Mesenchymal stem cell (in vitro differentiated cells and primary cell): ENCODE measurements at regions not wholly inside any gene's neighbourhood (a gene's known extent, or its start where the extent isn't known, plus 50 kb on each side); places are given as distances from the start of the nearest gene placed in this dataset.

Source experiments
- DNase-seq: peaks from one replicate; pipeline ENCODE4 v3.0.0-alpha.2; 2013
- H2AFZ ChIP-seq: one replicate; pipeline ENCODE4 v1.6.1; 2013; ENCODE audit warnings: low read depth, mild to moderate bottlenecking, control low read depth, inconsistent platforms, low read length, moderate library complexity
- H2AK5ac ChIP-seq: 2 replicates; pipeline ENCODE4 v1.6.1; 2013; ENCODE audit warnings: low read length, moderate library complexity, mild to moderate bottlenecking, inconsistent platforms; ENCODE audit not compliant: severe bottlenecking
- H2BK120ac ChIP-seq: one replicate; pipeline ENCODE4 v1.6.1; 2013; ENCODE audit warnings: low read depth, mild to moderate bottlenecking, inconsistent platforms, low read length, moderate library complexity
- H2BK12ac ChIP-seq, 2 experiments: one replicate each; pipeline ENCODE4 v1.6.1; 2013; ENCODE audit warnings: inconsistent platforms in 2 of 2, low read length in 2 of 2, mild to moderate bottlenecking in 2 of 2, moderate library complexity in 2 of 2, control low read depth in 1 of 2
- H2BK15ac ChIP-seq: one replicate; pipeline ENCODE4 v1.6.1; 2013; ENCODE audit warnings: mild to moderate bottlenecking, low read depth, inconsistent platforms; ENCODE audit not compliant: poor library complexity, severe bottlenecking
- H2BK5ac ChIP-seq: 2 replicates; pipeline ENCODE4 v1.6.1; 2013; ENCODE audit warnings: low read depth, mild to moderate bottlenecking, low read length, control low read depth, inconsistent platforms; ENCODE audit not compliant: poor library complexity, severe bottlenecking
- H3K14ac ChIP-seq, 2 experiments: one replicate each; pipeline ENCODE4 v1.6.1; 2013; ENCODE audit warnings: inconsistent platforms in 2 of 2, low read length in 2 of 2, control low read depth in 1 of 2, mild to moderate bottlenecking in 1 of 2, moderate library complexity in 1 of 2
- H3K18ac ChIP-seq, 2 experiments: one replicate each; pipeline ENCODE4 v1.6.1; 2013; ENCODE audit warnings: inconsistent platforms in 2 of 2, low read length in 2 of 2, control low read depth in 1 of 2, low read depth in 1 of 2, mild to moderate bottlenecking in 1 of 2
- H3K23ac ChIP-seq, 2 experiments: one replicate each; pipeline ENCODE4 v1.6.1; 2013; ENCODE audit warnings: inconsistent platforms in 2 of 2, low read length in 2 of 2, mild to moderate bottlenecking in 2 of 2, moderate library complexity in 2 of 2, control low read depth in 1 of 2
- H3K27ac ChIP-seq: 2 replicates; pipeline ENCODE4 v1.5.1; 2013; ENCODE audit warnings: mild to moderate bottlenecking, moderate library complexity, low read length, control low read depth, inconsistent platforms; ENCODE audit not compliant: poor library complexity, severe bottlenecking
- H3K27me3 ChIP-seq, 2 experiments: 2 replicates each; pipeline versions ENCODE4 v1.6.1 to v1.7.0; 2013; ENCODE audit warnings: low read length in 2 of 2, mild to moderate bottlenecking in 2 of 2, moderate library complexity in 2 of 2, control low read depth in 1 of 2, inconsistent platforms in 1 of 2; ENCODE audit not compliant: control insufficient read depth in 1 of 2, insufficient read depth in 1 of 2
- H3K36me3 ChIP-seq, 2 experiments: 2 replicates each; pipeline versions ENCODE4 v1.6.1 to v1.7.0; 2013; ENCODE audit warnings: low read length in 2 of 2, control low read depth in 1 of 2, inconsistent platforms in 1 of 2, low read depth in 1 of 2, mild to moderate bottlenecking in 1 of 2; ENCODE audit not compliant: insufficient read depth in 2 of 2, control insufficient read depth in 1 of 2
- H3K4ac ChIP-seq, 2 experiments: one replicate each; pipeline ENCODE4 v1.6.1; 2013; ENCODE audit warnings: inconsistent platforms in 2 of 2, low read length in 2 of 2, mild to moderate bottlenecking in 2 of 2, moderate library complexity in 2 of 2, control low read depth in 1 of 2, low read depth in 1 of 2
- H3K4me1 ChIP-seq: 2 replicates; pipeline ENCODE4 v1.6.1; 2013; ENCODE audit warnings: low read depth, low read length, control low read depth; ENCODE audit not compliant: control insufficient read depth, insufficient read depth
- H3K4me2 ChIP-seq: 2 replicates; pipeline ENCODE4 v1.6.1; 2013; ENCODE audit warnings: low read length, mild to moderate bottlenecking, inconsistent platforms; ENCODE audit not compliant: poor library complexity, severe bottlenecking
- H3K4me3 ChIP-seq, 2 experiments: 2 replicates each; pipeline versions ENCODE4 v1.5.1 to v1.7.0; 2013; ENCODE audit warnings: low read length in 2 of 2, mild to moderate bottlenecking in 2 of 2, control low read depth in 1 of 2, low read depth in 1 of 2; ENCODE audit not compliant: insufficient read depth in 1 of 2
- H3K79me1 ChIP-seq: replicated peaks from 2 replicates; pipeline ENCODE4 v1.6.1; 2013; ENCODE audit warnings: mild to moderate bottlenecking, control low read depth, low read length, inconsistent platforms; ENCODE audit not compliant: poor library complexity, severe bottlenecking
- H3K9ac ChIP-seq: 2 replicates; pipeline ENCODE4 v1.7.0; 2013; ENCODE audit warnings: mild to moderate bottlenecking, low read length, moderate library complexity
- H3K9me3 ChIP-seq: 2 replicates; pipeline ENCODE4 v1.7.0; 2013; ENCODE audit warnings: mild to moderate bottlenecking, low read length; ENCODE audit not compliant: control insufficient read depth
- H4K8ac ChIP-seq: one replicate; pipeline ENCODE4 v1.6.1; 2013; ENCODE audit warnings: inconsistent platforms, mild to moderate bottlenecking, low read length, moderate library complexity
- H4K91ac ChIP-seq: one replicate; pipeline ENCODE4 v1.6.1; 2013; ENCODE audit warnings: mild to moderate bottlenecking, low read length, inconsistent platforms
- WGBS: methylation state at CpG from one replicate; pipeline ENCODE4 v1.1.7; 2013; ENCODE audit warnings: mixed read lengths; 5-methylcytosine and 5-hydroxymethylcytosine counted together

DNA sequence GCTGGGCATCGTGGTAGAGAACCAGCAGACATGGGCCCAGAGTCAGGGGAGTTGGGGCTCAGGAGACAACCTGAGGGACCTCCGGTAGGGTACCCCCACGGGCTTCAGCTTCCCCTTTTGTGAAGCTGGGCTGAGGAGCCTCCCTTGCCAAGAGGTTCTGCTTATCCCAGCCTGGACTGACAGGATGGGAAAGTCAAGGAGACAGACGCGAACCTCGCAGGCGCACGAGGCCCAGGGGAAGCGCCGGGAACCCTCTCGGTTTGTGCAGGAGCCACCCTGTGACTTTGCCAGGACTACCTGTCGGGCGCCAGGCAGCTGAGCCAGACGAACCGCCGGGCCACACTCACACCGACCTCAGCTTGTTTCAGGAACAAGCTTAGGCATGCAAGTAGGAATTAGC is 566.1 kb downstream of the BRD1 start:
- Histone ChIP-seq H3K4me3 (no peak overlapping the region), H3K27ac (no peak overlapping the region), H3K9ac (no peak overlapping the region), H3K79me1 (no peaks in the 10 kb centered on the region), H2BK12ac (no peak overlapping the region), H4K8ac (no peak overlapping the region), H3K36me3 (no peaks in the 10 kb centered on the region), H3K27me3 (no peaks in the 10 kb centered on the region), H2AFZ (no peak overlapping the region), H2BK5ac (no peak overlapping the region), H3K4me1 (no peaks in the 10 kb centered on the region), H3K18ac (no peak overlapping the region), H2AK5ac (no peak overlapping the region), H3K14ac (no peak overlapping the region), H2BK15ac (no peak overlapping the region), H3K4me2 (no peak overlapping the region), H3K23ac (no peak overlapping the region), H3K9me3 (no peaks in the 10 kb centered on the region), H3K4ac (no peak overlapping the region), H4K91ac (no peak overlapping the region), H2BK120ac (no peak overlapping the region)
- no peak for DNase-seq
- WGBS = 88% methylated on average over 17 of the region's 17 CpGs

DNA sequence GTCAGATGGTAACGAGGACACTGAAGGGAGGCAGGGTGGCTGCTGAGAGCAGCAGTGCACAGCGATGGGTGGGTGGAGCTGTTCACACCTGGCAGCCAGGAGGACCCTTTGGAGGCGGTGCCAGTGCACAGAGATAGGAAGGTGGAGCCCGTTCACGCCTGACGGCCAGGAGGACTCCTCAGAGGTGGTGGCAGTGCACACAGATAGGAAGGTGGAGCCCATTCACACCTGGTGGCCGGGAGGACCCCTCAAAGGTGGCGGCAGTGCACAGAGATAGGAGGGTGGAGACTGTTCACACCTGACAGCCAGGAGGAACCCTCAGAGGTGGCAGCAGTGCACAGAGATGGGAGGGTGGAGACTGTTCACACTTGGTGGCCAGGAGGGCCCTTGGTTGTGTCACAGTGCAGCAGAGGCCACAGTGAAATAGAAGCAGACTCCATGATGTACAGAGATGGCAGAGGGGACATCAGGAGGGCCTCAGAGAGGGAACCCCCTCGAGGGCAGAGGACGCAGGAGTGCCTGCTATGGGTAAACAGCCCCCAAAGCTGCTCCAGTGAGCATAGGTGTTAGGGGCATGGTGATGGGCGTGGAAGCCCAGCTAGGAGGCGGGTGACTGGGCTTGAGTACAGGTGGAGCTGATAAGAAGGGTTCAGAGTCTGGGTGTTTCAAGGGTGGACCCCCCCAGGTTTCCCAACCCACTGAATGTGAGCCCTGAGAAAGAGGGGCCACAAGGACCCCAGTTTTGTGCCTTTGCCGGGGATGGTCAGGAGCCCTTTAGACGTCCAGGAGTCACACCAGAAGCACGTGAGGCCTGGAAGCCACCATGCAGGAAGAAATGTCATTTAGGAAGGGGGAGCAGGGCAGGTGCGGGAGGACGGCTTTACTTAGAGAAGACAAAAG is 566.7 kb downstream of the BRD1 start:
- Histone ChIP-seq H3K4me1 (no peaks in the 10 kb centered on the region), H3K4me3 (peak overlapping the region in 1 of 2 experiments; percentile 20), H3K18ac (no peak overlapping the region), H2BK120ac (no peak overlapping the region), H3K36me3 (no peaks in the 10 kb centered on the region), H4K91ac (no peak overlapping the region), H4K8ac (no peak overlapping the region), H3K27me3 (no peaks in the 10 kb centered on the region), H3K23ac (no peak overlapping the region), H2BK5ac (no peak overlapping the region), H3K9ac (no peak overlapping the region), H2BK15ac (no peak overlapping the region), H2BK12ac (no peak overlapping the region), H3K14ac (no peak overlapping the region), H3K79me1 (no peaks in the 10 kb centered on the region), H3K9me3 (no peaks in the 10 kb centered on the region), H2AK5ac (no peak overlapping the region), H2AFZ (no peak overlapping the region), H3K4me2 (no peak overlapping the region), H3K27ac (no peak overlapping the region), H3K4ac (no peak overlapping the region)
- 75% methylated on average over 17 of the region's 17 CpGs for WGBS
- no peak for DNase-seq

DNA sequence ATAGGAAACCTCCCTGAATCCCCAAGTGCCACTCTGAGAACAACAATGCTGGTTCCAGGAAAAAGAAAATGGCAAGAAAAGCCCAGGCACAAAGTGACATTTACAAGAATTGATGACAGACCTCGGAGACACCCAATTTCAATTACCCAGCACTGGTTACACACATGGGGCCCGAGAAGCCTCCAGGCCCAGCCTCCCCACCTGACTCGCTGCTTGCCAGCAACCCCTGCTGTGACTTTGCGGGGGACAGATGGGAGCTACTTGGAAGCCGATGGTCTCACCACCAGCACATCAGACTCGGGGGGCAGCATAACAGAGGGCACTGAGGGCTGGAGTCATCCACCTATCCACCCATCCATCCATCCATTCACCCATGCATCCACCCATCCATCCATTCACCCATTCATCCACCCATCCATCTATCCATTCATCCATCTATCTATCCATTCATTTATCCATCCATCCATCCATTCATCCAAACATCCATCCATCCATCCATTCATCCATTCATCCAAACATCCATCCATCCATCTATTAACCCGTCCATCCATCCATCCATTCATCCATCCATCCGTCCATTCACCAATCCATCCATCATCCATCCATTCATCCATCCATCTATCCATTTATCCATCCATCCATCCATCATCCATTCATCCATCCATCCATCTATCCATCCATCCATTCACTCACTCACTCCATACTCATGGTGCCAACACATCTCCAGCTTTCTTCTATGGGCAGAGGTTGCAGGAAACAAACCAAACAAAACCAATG is 567.6 kb downstream of the BRD1 start:
- no peaks in the 10 kb centered on the region for H3K36me3 ChIP-seq
- H3K79me1 ChIP-seq = no peaks in the 10 kb centered on the region
- H4K91ac ChIP-seq = no peak overlapping the region
- no peak overlapping the region for H2AK5ac ChIP-seq
- H3K27me3 ChIP-seq = no peaks in the 10 kb centered on the region
- DNase-seq = no peak
- no peak overlapping the region for H2BK5ac ChIP-seq
- H3K4me3 ChIP-seq = no peak overlapping the region
- H2BK120ac ChIP-seq = no peak overlapping the region
- H3K27ac ChIP-seq = no peak overlapping the region
- no peaks in the 10 kb centered on the region for H3K9me3 ChIP-seq
- H3K4ac ChIP-seq = no peak overlapping the region
- no peak overlapping the region for H2BK12ac ChIP-seq
- H3K4me1 ChIP-seq = no peaks in the 10 kb centered on the region
- no peak overlapping the region for H3K4me2 ChIP-seq
- no peak overlapping the region for H3K18ac ChIP-seq
- peak overlapping the region in 1 of 2 experiments; percentile 15 for H3K14ac ChIP-seq
- H2AFZ ChIP-seq = no peak overlapping the region
- H2BK15ac ChIP-seq = no peak overlapping the region
- H4K8ac ChIP-seq = no peak overlapping the region
- WGBS = 72% methylated on average over 8 of the region's 8 CpGs
- no peak overlapping the region for H3K23ac ChIP-seq
- H3K9ac ChIP-seq = no peak overlapping the region
